GM13976 (cell line): ENCODE measurements at regions not wholly inside any gene's neighbourhood (a gene's known extent, or its start where the extent isn't known, plus 50 kb on each side); places are given as distances from the start of the nearest gene placed in this dataset.

Source experiments
- DNase-seq: peaks from one replicate; pipeline ENCODE4 v3.0.0; 2012; ENCODE audit warnings: low spot score
- in situ Hi-C: fragments of 300-500 bp; cut with MboI; formaldehyde crosslinking; loops from one replicate; pipeline ENCODE4 v1.12.0; 2022; ENCODE audit warnings: low sequenced_read_pairs, mixed read lengths, inconsistent platforms; ENCODE audit not compliant: unreplicated experiment
- TF ChIP-seq, protein P1 (sequence below): IDR thresholded peaks from 2 replicates; pipeline ENCODE4 v1.5.1; 2012; ENCODE audit warnings: borderline replicate concordance, mild to moderate bottlenecking; ENCODE audit not compliant: insufficient read depth; ENCODE audit errors: extremely low read depth, missing control alignments, control extremely low read depth

DNA sequence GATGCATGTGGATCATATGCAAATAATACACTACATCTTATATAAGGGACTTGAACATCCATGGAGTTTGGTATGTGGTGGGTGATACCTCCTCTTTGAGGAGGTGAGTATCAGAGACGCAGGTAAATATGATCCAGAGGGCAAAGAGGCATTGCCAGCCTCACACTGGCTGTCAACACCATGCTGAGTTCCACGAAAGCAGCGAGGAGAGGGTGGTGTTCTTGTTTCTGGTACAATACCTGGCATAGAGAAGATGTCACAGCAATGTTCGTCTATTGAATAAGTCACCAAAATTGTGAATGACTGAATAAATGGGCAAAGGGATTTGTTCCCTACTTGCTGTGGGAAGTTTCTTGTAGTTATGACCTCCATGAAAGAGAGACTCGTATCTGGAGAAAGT is 182.2 kb downstream of the SNRPN start:
- TF ChIP-seq, protein P1, sequence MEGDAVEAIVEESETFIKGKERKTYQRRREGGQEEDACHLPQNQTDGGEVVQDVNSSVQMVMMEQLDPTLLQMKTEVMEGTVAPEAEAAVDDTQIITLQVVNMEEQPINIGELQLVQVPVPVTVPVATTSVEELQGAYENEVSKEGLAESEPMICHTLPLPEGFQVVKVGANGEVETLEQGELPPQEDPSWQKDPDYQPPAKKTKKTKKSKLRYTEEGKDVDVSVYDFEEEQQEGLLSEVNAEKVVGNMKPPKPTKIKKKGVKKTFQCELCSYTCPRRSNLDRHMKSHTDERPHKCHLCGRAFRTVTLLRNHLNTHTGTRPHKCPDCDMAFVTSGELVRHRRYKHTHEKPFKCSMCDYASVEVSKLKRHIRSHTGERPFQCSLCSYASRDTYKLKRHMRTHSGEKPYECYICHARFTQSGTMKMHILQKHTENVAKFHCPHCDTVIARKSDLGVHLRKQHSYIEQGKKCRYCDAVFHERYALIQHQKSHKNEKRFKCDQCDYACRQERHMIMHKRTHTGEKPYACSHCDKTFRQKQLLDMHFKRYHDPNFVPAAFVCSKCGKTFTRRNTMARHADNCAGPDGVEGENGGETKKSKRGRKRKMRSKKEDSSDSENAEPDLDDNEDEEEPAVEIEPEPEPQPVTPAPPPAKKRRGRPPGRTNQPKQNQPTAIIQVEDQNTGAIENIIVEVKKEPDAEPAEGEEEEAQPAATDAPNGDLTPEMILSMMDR, result no peak
- DNase-seq, result no peak
- in situ Hi-C loops, result no loop called here

DNA sequence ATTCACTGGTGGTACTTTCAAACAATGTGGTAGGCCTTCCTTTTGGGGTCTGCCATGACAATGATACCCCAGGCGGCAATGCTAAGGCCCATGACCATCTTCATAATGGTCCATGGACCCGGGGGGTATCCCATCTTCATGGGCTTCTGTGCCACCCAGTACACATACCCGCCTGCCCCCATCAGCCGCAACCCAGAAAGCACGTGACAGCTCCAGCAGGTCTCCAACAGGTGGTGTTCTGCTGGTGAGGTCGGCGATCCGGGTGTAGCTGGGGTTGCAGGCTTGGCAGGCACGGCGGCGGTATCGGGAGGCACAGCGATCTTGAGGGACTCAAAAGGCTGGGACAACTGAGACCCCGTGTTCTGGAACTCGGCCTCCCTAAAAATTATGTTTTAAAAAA is 214.5 kb downstream of the SNRPN start:
- TF ChIP-seq, protein P1, result no peak
- in situ Hi-C loops, result no loop called here

DNA sequence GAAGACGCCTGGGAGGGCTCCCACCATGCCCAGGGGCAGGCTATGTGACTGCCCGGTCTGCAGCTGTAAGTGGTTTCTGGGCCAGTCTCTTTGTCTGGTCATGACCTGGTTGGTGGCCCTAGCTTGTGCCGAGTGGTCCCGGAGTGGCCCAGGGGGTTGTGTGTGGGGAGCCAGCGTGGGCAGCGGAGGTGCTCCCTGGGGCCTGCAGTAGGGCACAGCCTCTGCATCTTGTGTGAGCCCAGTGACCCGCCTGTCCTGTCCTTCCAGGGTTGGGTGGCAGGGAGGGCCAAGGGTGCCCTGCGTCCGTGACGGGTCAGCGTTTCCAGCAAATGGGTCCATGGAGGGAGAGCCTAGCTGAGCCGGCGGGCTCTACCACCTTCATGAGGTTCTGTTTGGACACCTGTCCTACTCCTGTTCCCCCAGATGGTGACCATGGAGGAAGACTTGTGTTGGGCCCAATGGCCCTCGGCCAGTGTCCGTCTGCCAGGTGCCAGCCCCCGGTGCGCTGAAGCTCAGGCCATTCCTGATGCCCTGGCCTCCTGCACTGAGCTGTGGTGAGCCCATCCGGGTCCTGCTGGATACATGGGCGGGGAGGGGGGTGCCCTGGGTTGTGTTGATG is 215.4 kb downstream of the SNRPN start:
- no peak for DNase-seq
- in situ Hi-C loops, result no loop called here
- TF ChIP-seq, protein P1, result no peak

More for the DNA sequence above, 214.5 kb downstream of the SNRPN start:
- no peak for DNase-seq

DNA sequence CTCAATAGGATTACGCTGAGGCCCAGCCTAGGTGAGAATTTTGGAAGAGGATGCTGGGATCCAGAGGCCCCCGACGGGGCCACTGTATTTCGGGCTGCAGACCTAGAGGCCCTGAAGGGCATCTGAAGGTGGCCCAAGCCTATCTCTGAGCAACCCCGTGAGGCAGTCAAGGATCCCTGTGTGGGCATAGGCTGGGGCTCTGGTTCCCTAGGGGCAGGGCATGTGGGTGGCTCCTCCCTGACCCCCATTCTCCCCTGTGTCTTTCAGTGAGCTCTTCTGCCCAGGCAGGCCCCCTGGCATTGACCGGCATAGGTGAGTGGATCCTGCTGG is 216.0 kb downstream of the SNRPN start:
- TF ChIP-seq, protein P1, result no peak
- DNase-seq, result peak; percentile 16
- in situ Hi-C loops, result no loop called here

DNA sequence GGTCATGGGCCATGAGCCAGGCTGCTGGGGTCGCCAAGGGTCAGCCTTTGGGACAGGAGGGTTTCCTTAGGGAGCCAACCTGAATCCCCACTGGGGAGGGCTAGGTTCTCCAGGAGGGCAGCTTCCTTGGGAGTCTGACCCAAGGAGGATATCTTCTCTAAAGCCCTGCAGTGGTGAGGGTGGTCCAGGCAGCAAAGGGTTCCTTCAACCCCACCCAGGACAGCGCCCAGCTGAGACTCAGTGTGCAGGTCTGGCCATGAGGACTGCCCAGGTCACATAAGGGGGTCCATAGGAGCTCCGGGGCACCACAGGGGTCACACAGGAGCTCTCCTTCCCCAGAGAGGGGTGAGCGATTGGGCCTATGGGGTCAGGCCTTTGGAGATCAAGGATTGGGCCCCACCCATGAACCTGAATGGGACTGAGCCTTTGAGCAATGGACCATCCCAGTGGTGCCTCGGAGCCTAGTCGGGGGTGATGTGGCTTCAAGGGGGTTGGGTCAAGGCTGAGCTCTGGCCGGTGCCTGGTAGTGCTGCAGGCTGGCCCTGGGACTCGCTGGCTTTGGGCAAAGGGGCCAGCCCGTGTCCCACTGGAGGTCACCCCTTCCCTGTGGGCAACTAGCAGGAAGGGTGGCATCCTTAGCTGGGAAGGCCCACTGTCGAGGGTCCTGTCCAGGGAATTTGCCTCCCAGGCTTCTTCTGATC is 216.5 kb downstream of the SNRPN start:
- peak; percentile 13 for DNase-seq
- in situ Hi-C loops, result no loop called here
- TF ChIP-seq, protein P1, result no peak

DNA sequence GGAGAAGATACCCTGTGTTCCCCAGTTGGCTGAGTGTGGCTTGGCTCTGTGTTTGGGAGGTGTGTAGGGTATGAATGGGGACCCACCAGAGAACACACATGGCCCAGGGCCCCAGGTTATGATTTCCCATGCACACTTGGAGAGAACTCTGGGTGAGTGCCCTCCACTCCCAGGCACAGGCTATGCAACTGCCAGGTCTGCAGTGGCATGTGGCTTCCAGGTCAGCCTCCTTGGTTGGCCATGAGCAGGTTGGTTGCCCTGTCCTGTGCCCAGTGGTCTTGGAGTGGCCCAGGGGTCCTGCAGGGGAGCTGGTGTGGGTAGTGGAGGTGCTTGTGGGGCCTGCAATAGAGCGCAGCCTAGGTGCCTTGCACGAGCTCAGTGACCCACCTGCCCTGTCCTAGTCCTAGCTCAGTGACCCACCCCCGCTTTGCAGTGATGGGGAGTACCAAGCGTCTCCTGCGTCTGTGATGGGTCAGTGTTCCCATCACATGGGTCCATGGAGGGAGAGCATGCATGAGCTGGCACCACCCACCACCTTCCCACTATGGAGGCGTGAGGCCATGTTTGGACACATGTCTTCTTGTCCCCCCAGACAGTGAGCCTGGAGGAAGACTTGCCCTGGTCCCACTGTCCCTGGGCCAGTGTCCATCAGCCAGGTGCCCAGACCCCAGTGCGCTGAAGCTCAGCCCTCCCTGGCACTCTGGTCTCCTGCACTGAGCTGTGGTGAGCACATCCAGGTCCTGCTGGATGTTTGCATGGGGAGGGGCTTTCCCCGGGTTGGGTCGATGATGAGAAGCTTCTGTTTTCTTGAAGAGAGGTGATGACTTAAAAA is 217.3 kb downstream of the SNRPN start:
- in situ Hi-C loops, result no loop called here
- TF ChIP-seq, protein P1, result no peak
- DNase-seq, result no peak
